ENCODE measurements at regions not wholly inside any gene's neighbourhood (a gene's known extent, or its start where the extent isn't known, plus 50 kb on each side); places are given as distances from the start of the nearest gene placed in this dataset.
"Not testable (repeated sequence)": the region's sequence is repeated elsewhere in the genome, so short reads cannot be mapped to it uniquely, and the experiment has no call there.

GRCh38 chr10:117492504-117492903 lies 50.0 kb upstream of the EMX2 start:
- DNase-seq: no peak

- DNase-seq: no peak
Observed at GRCh38 chr10:117488004-117488403, 54.5 kb upstream of the EMX2 start.

GRCh38 chr10:117486606-117487005 lies 55.9 kb upstream of the EMX2 start:
- no peak for DNase-seq

DNA sequence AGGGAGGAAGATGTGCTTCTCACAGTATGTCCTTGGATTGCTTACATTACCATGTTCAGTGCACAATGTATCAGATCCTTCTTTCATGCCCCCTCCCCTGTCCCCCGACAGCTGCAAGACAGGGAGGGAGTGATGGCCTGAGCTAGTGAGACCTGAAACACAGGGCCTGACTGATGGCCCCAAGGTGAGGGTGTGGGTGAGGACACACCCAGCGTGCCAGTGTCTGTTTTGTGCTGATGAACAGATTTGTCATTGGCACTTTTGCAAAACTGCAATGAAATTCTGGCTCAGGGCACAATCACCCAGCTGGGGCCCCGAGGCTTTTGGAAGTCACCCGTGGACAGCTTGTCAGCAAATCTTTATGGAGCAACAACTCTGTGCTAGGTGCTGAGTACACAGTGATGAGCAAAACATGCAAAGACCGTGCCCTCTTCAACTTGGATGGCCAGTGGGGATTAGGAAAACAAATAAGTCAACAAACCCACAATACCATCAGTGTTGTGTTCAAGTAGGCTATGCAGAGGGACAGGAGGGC lies 59.4 kb upstream of the EMX2 start:
- no peak for DNase-seq

- DNase-seq: not testable (repeated sequence)
Observed at GRCh38 chr10:117481011-117481410, 61.5 kb upstream of the EMX2 start.

DNA sequence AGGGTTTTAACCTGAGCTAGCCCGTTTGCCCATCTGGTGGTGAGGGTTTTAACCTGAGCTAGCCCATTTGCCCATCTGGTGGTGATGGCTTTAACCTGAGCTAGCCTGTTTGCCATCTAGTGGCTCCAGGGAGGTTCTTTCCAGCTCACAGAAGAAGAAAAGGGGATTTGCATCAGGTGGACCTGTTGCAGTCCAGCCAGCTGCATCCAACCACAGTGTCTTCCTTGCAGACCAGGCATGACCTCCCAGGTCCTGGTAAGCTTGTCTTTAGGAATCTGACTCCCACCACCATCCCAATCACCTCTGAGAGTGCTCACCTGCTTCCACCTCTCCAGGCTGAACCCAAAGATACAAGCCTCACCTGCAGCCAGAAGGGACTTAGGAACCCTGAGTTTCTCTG lies 62.4 kb upstream of the EMX2 start:
- DNase-seq: no peak

- DNase-seq: no peak
Observed at GRCh38 chr10:117477961-117478670, 64.4 kb upstream of the EMX2 start.

DNA sequence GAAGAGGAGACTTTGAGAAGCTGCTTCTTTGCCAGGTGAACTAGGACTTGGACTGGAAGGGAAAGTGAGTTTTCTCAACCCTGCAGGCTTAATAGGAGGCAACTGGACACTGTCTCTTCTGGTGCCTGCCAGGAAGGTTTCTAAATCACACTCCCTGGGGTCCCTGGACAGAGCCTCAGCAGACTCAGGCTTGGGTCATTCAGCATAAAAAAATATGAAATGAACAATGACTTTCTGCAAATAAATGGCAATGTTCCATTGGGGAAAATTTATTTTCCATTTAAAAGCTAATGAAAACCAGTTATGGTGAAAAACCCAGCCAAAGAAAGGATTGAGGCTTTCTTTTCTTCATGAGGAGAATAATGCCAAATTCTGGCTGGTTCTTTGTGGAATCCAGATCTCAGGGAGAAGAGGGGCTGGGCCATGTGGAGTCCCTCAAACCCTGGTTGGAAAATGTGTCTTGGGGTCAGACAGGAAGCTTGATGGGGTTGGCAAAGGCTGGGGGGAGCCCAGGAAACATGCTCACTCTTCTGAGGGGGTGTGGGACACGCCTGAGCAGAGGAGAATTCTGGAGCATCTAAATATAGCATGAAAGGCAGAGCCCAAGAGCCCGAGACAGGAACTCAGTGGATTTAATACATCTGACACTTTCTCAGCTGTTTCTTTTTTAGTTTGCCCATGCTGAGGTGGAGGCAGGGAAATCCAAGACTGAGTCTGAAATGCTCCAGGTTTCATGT lies 65.2 kb upstream of the EMX2 start:
- DNase-seq: no peak

DNA sequence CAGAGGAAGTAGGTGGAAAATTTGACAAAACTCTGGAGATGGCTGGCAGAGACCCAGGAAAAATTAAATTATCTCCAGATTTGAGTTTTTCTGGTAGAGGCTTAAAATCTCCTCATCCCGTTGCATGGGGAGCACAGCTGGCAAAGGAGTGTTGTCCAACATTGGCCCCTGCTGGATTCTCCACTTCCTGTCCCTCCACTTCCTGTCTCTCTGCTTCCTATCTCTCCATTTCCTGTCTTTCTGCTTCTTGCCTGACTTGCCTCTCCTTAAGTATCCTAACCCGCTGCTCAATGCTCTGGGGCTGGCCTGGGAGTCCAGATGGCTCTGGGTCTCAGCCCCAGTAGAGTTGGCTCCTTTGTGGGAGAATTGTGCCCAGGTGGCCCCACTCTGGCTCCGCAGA lies 65.8 kb upstream of the EMX2 start:
- no peak for DNase-seq

DNA sequence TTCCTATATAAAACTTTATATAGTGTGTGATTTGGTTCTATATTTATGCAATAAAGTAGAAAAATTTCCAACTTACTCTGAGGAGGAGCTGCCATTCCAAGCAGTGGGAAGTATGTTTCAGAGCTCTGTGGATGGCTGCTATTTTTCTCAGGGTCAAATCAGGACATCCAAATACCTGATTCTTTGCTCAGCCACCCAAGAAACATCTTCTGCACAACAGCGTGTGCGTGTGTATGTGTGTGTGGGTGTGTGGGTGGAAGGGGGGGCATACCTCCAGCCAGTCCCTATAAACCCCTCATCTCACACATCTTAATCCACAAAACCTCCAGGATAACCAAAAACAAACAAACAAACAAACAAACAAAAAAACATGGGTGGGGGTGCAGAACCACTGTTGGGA lies 66.3 kb upstream of the EMX2 start:
- DNase-seq: no peak

DNA sequence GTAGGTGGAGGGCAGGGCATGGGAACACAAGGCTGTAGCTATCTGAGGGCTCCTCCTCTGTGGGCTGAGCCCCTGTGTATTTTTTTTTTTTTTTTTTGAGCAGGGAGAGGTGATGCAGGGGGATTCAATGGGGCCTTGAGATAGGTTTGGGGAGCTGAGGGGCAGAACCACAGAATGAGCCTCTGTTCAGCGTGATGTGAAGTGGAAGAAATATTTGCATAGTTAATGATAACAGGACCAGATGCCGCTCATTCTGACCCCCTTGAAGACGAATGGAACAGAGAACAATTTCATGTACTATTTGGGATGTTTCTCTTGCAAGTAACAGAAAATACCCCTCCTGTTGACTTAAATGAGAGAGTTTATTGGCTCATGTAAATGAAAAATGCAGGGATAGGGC lies 69.7 kb upstream of the EMX2 start:
- DNase-seq: no peak

DNA sequence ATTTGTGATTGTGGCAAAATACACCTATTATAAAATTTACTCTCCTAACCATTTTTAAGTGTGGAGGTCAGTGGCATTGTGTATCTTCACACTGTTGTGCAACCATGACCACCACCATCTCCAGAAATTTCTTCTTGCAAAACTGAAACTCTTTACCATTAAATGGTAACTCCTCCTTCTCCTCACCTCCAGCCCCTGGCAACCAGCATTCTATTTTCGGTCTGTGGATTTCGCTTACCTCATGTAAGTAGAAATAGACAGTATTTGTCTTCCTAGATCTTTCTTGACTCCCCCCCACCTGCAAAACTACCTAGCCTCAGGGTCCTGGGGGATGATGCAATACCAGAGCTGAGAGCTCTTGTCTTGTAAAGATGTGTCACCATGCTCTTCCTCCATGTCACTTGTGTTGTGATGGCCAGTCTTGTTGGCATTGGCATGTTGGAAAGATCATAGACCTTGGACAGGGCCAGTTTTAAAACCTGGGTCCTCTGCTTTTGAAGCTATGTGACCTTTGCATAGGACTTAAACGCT lies 71.1 kb upstream of the EMX2 start:
- no peak for DNase-seq

- no peak for DNase-seq
Observed at GRCh38 chr10:117470733-117471132, 71.8 kb upstream of the EMX2 start.

- no peak for DNase-seq
Observed at GRCh38 chr10:117468665-117469064, 73.9 kb upstream of the EMX2 start.

- no peak for DNase-seq
Observed at GRCh38 chr10:117464176-117464575, 78.4 kb upstream of the EMX2 start.

- DNase-seq: no peak
Observed at GRCh38 chr10:117463545-117463920, 79.0 kb upstream of the EMX2 start.

DNA sequence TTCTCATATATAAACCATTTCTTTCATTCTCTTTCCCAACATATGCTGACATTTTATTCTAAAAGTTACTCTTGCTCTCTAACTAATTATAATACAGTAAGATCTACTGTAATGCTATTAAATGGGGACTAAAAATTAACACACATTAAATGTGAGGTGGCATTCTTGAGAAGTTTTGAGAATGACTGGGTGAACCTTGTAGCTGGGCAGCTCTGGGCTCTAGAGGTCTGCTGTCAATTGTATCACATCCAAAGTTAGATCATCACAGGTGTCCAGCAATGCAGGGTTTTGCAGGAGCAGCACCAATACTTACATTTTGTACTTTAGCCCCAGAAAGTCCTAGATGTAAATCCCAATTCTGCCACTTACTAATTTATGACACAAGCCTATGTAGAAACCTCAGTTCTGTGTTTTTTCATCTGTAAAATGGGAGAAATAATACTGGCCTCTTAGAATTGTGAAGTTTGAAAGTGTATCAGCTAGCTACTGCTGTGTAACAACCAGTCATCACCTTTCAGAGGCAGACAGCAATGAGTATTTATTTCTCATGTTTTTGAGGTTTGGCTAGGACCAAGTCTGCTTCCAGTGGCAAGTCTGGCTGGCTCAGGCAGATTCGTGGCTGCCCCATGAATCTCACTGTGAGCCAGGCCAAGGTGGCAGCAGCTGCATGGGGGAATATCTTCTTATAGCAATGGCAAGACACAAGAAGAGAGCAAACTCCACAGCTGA lies 79.6 kb upstream of the EMX2 start:
- no peak for DNase-seq

DNA sequence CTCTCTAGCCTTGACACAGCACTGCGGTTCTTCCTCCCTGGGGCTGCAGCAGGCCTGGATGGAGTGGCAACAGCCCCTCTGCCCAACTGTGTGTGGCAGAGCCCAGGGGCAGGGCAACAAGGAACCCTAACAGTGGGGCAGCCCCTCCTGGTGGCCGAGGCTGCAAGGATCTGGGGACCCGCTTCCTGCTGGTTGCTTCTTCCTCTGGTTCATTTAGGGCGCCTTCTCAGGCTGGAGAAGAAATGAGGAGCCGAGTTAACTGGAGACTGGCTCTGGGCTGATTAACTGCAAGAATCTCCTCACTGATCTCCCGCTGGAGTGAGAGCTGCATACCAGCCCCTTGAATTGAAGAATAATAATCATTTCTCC lies 80.1 kb upstream of the EMX2 start:
- DNase-seq: no peak

DNA sequence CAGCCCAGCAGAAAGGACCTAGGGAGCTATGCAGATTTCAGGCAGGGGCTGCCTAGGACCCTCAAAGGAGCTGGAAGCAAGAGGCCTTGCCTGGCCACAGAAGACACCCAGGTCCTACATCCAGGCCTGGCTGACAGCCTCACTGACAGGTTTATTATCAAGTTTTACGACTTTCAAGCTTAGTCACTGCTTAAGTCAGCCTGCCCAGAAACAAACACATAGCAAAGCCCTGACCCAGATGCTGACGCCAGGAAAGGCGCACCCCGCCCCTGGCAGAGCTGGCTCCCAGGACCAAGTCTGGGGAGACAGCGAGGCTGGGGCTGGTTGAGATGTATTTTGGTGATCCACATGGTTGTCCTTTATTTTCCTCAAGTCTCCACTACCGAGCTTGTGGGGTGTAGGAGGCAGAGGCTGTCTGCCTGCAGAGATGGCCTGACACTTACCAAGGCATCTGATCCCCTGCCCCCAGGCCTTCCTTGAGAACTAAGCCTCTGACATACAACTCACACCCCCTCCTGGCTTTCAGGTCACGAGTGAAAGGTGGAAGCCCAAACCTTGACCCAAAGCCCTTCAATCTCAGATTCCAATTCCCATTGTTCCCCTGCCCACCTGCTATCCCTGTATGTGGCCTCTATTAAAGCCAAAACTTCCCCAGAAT lies 80.7 kb upstream of the EMX2 start:
- DNase-seq: no peak

DNA sequence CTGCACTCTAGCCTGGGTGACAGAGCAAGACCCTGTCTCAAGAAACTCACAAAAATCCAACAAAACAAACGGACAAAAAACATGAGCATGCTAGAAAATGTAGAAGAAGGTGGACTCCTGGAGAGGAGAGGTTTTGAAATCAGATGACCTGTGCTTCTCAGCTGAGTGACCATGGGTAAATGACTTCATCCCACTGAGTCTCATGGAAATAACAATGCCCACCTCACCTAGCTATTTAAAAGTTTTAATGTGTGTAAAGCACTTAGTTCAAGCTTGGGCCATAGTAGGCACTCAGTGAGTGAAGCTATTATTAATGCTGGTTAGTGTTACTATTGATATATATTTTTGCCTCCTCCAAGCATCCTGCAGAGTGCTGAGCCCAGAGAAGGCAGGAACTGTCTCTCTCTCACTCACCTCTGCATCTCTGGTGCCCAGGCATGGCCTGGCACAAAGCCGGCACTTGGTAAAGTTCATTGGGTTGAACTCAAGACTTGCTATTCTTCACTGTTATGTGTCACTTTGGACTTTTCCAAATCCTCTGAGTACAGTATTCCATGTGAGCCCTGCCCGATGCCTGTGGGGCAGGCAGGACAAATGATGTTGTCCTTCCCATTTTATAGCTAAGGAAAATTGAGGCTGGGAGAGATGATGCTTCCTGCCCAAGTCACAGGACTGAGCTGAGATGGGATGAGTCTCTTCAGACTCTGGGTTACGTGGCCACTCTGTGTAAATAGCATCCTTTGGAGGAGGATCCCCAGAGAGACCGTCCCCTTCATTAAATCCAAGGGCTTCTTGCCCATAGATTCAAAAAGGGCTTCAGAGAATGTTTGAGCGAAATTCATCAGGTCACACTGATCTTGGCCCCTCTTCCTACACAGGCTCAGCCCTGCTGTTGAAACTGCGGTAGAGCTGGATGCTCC lies 81.4 kb upstream of the EMX2 start:
- DNase-seq: no peak

DNA sequence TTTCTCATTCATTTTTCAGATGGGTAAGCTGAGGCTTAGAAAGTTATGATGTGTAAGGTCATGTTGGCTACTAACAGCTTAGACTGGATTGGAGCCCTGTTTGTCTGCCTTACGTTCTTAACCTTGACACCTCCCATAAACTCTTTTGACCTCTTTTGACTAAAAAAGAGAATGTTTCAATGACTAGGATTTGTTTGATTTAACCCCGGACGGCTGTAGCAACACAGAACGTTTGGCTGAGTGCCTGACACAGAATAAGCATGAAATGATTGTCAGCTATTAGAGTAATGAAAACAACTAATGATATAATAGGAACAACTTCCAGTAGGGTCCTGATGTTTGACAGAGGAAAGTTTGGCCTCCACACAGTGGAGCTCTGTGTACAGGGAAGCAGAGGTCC lies 83.3 kb upstream of the PDZD8 start:
- DNase-seq: no peak

DNA sequence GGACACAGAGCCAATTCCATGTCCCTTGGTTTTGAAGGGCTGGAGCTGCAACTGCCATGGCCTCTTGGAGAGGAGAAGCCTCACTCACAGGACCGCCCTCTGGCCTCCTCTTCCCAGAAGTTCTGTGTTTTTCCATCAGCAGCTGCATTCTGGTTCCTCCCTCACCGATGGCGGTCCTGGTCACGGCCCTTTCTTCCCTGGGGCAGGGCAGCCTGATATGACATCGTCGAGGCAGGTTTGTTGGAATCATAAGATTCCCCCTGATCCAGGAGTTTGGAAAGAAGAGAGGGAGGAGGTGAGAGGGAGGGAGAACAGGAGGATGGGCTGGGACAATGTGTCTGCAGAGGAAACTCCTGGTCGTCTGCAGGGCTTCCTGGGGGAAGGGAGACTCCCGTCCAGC lies 82.7 kb upstream of the PDZD8 start:
- no peak for DNase-seq

Data from activated CD4-positive, alpha-beta T cell treated with anti-CD3 and anti-CD28 coated beads for 48 hours (primary cell).